ENCODE measurements at regions not wholly inside any gene's neighbourhood (a gene's known extent, or its start where the extent isn't known, plus 50 kb on each side); places are given as distances from the start of the nearest gene placed in this dataset.

DNA sequence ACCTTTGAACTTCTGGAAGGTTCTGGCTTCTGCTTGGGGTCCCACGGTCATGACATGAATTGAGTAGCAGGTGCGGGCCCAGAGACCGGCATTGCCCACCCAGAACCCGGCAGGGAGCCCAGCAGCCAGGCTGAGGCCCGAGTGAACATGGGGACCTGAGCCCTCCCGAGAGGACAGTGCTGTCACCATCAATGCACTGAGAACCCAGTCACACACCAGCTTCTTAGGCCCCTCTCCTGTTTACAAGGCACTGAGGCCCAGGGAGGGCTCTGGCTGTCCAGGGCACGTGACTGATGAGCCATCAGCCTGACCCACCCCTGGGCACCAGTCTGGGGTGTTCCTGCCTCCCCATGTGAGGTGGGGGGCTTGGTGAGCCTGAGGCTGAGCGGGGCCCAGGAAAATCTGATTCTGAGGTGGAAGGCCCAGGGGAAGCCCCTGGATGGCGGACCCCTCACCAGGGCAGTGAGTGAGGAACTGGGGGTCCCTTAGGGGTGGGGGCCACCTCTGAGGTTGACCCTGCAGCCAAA, 60.3 kb upstream of the RNU6ATAC start:
- TF ChIP-seq MYC (IDR thresholded peaks at IDR 0.05; ENCODE audit: low read depth, low read length): no peak
- TF ChIP-seq, protein P1, sequence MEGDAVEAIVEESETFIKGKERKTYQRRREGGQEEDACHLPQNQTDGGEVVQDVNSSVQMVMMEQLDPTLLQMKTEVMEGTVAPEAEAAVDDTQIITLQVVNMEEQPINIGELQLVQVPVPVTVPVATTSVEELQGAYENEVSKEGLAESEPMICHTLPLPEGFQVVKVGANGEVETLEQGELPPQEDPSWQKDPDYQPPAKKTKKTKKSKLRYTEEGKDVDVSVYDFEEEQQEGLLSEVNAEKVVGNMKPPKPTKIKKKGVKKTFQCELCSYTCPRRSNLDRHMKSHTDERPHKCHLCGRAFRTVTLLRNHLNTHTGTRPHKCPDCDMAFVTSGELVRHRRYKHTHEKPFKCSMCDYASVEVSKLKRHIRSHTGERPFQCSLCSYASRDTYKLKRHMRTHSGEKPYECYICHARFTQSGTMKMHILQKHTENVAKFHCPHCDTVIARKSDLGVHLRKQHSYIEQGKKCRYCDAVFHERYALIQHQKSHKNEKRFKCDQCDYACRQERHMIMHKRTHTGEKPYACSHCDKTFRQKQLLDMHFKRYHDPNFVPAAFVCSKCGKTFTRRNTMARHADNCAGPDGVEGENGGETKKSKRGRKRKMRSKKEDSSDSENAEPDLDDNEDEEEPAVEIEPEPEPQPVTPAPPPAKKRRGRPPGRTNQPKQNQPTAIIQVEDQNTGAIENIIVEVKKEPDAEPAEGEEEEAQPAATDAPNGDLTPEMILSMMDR (IDR thresholded peaks at IDR 0.05; ENCODE audit: low read depth, low read length): no peak
